ENCODE measurements at regions not wholly inside any gene's neighbourhood (a gene's known extent, or its start where the extent isn't known, plus 50 kb on each side); places are given as distances from the start of the nearest gene placed in this dataset.

- DNase-seq (ENCODE audit: low read depth): peak; percentile 99
- TF ChIP-seq, protein P1, sequence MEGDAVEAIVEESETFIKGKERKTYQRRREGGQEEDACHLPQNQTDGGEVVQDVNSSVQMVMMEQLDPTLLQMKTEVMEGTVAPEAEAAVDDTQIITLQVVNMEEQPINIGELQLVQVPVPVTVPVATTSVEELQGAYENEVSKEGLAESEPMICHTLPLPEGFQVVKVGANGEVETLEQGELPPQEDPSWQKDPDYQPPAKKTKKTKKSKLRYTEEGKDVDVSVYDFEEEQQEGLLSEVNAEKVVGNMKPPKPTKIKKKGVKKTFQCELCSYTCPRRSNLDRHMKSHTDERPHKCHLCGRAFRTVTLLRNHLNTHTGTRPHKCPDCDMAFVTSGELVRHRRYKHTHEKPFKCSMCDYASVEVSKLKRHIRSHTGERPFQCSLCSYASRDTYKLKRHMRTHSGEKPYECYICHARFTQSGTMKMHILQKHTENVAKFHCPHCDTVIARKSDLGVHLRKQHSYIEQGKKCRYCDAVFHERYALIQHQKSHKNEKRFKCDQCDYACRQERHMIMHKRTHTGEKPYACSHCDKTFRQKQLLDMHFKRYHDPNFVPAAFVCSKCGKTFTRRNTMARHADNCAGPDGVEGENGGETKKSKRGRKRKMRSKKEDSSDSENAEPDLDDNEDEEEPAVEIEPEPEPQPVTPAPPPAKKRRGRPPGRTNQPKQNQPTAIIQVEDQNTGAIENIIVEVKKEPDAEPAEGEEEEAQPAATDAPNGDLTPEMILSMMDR (conservative IDR thresholded peaks at IDR 0.05; ENCODE audit: low read depth, low read length): no peak
- H3K4me3 ChIP-seq (ENCODE audit: low read depth, low read length): no peak overlapping the region
Measured at GRCh38 chr6:105601541-105602236, 198.8 kb upstream of the PREP start.

- TF ChIP-seq, protein P1 (conservative IDR thresholded peaks at IDR 0.05; ENCODE audit: low read depth, low read length): no peak
- H3K4me3 ChIP-seq (ENCODE audit: low read depth, low read length): no peak overlapping the region
- peak; percentile 97 for DNase-seq (ENCODE audit: low read depth)
Measured at GRCh38 chr6:105600336-105601260, 197.7 kb upstream of the PREP start.

GRCh38 chr6:105598264-105598663, 195.4 kb upstream of the PREP start:
- TF ChIP-seq, protein P1 (conservative IDR thresholded peaks at IDR 0.05; ENCODE audit: low read depth, low read length): no peak
- H3K4me3 ChIP-seq (ENCODE audit: low read depth, low read length): no peak overlapping the region
- DNase-seq (ENCODE audit: low read depth): no peak

DNA sequence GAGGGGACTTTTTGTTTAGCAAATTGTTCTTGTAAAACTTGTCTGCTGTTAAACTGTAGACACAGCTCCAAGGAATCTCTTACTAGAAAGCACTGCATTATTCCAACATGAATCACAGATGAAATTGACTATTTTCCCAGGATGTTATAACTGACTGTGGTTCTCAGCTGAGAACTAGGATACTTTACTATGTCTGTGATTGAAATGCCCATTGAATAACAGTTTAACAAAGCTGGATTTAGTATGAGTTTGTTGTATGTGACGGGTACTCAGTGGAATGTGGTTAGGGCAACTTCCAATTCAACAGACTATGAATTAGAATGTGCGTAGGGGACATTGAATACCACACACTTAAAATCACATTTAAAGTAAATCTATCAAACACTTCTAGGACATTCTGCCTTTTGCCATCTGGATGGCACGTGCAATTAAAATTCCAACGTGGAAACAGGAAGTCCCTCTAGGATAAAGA, 193.4 kb upstream of the PREP start:
- H3K4me3 ChIP-seq (ENCODE audit: low read depth, low read length): no peak overlapping the region
- DNase-seq (ENCODE audit: low read depth): peak; percentile 92
- TF ChIP-seq, protein P1 (conservative IDR thresholded peaks at IDR 0.05; ENCODE audit: low read depth, low read length): no peak

DNA sequence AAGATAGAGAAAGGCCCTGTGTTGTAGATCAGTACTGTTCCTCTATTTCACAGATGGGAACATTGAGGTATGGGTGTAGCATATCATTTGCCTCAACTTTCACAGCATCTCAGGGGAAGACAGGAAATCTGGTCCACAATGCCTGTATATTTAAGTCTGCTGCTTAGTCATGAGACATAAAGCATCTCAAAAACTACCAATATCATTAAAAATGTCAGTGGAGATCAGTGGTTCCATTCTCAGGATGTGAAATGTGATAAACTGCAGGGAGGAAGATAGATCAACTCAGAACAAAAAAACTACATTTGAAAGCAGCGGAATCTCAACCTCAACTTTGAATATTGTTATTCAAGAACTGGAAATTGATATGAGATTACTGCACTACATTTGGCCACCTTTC, 192.9 kb upstream of the PREP start:
- TF ChIP-seq, protein P1 (conservative IDR thresholded peaks at IDR 0.05; ENCODE audit: low read depth, low read length): no peak
- H3K4me3 ChIP-seq (ENCODE audit: low read depth, low read length): no peak overlapping the region
- no peak for DNase-seq (ENCODE audit: low read depth)

GRCh38 chr6:105594821-105595220, 191.9 kb upstream of the PREP start:
- H3K4me3 ChIP-seq (ENCODE audit: low read depth, low read length): no peak overlapping the region
- no peak for DNase-seq (ENCODE audit: low read depth)
- TF ChIP-seq, protein P1 (conservative IDR thresholded peaks at IDR 0.05; ENCODE audit: low read depth, low read length): no peak

All from choroid plexus epithelial cell (primary cell).